LHCN-M2 (cell line): ENCODE measurements at regions not wholly inside any gene's neighbourhood (a gene's known extent, or its start where the extent isn't known, plus 50 kb on each side); places are given as distances from the start of the nearest gene placed in this dataset.
"Not testable (repeated sequence)": the region's sequence is repeated elsewhere in the genome, so short reads cannot be mapped to it uniquely, and the experiment has no call there.

ENCODE experiments used
- DNase-seq: peaks from one replicate; pipeline ENCODE4 v3.0.0-alpha.2; 2012; ENCODE audit warnings: low read depth

GRCh38 chr5:120817044-120817985, 353.2 kb downstream of the PRR16 start:
- peak; percentile 14 for DNase-seq

GRCh38 chr5:120818128-120818527, 354.0 kb downstream of the PRR16 start:
- no peak for DNase-seq

- DNase-seq: no peak
Observed at GRCh38 chr5:120823328-120823727, 359.2 kb downstream of the PRR16 start.

GRCh38 chr5:120831646-120832045, 367.5 kb downstream of the PRR16 start:
- DNase-seq: not testable (repeated sequence)

GRCh38 chr5:120841830-120842229, 377.7 kb downstream of the PRR16 start:
- no peak for DNase-seq

- no peak for DNase-seq
Observed at GRCh38 chr5:120843390-120843980, 379.4 kb downstream of the PRR16 start.

GRCh38 chr5:120848883-120849282, 384.8 kb downstream of the PRR16 start:
- DNase-seq: no peak

- DNase-seq: no peak
Observed at GRCh38 chr5:120852222-120852860, 388.2 kb downstream of the PRR16 start.

- no peak for DNase-seq
Observed at GRCh38 chr5:120866997-120867396, 402.9 kb downstream of the PRR16 start.

- no peak for DNase-seq
Observed at GRCh38 chr5:120869831-120870230, 405.7 kb downstream of the PRR16 start.

- no peak for DNase-seq
Observed at GRCh38 chr5:120872297-120872696, 408.2 kb downstream of the PRR16 start.

- no peak for DNase-seq
Observed at GRCh38 chr5:120873083-120873482, 409.0 kb downstream of the PRR16 start.

GRCh38 chr5:120874081-120874862, 410.2 kb downstream of the PRR16 start:
- DNase-seq: no peak

- DNase-seq: no peak
Observed at GRCh38 chr5:120882038-120882775, 418.1 kb downstream of the PRR16 start.

- DNase-seq: no peak
Observed at GRCh38 chr5:120886351-120886860, 422.3 kb downstream of the PRR16 start.

GRCh38 chr5:120895660-120896059, 431.6 kb downstream of the PRR16 start:
- no peak for DNase-seq

- DNase-seq: peak; percentile 1
Observed at GRCh38 chr5:120901199-120901598, 437.1 kb downstream of the PRR16 start.

GRCh38 chr5:120907953-120908352, 443.9 kb downstream of the PRR16 start:
- DNase-seq: no peak

- no peak for DNase-seq
Observed at GRCh38 chr5:120910629-120911028, 446.5 kb downstream of the PRR16 start.

GRCh38 chr5:120913396-120913795, 449.3 kb downstream of the PRR16 start:
- no peak for DNase-seq
